Chondrocyte (in vitro differentiated cells): ENCODE measurements at regions not wholly inside any gene's neighbourhood (a gene's known extent, or its start where the extent isn't known, plus 50 kb on each side); places are given as distances from the start of the nearest gene placed in this dataset.

Source experiments
- DNase-seq: peaks from one replicate; pipeline ENCODE4 v3.0.0; 2021; ENCODE audit warnings: mixed read lengths, low spot score
- H3K27ac Mint-ChIP-seq: one replicate; pipeline ENCODE4 v1.8.0; 2021; ENCODE audit warnings: mild to moderate bottlenecking, moderate library complexity, mixed read lengths; ENCODE audit not compliant: unreplicated experiment
- H3K27me3 Mint-ChIP-seq: 2 replicates; pipeline ENCODE4 v1.8.0; 2021; ENCODE audit warnings: low read depth, mixed read lengths
- H3K36me3 Mint-ChIP-seq: 2 replicates; pipeline ENCODE4 v1.8.0; 2021; ENCODE audit warnings: low read depth, mixed read lengths
- H3K4me1 Mint-ChIP-seq: 2 replicates; pipeline ENCODE4 v1.8.0; 2021; ENCODE audit warnings: low read depth, mild to moderate bottlenecking, mixed read lengths
- H3K4me3 Mint-ChIP-seq: one replicate; pipeline ENCODE4 v1.8.0; 2021; ENCODE audit warnings: mild to moderate bottlenecking, moderate library complexity, mixed read lengths; ENCODE audit not compliant: unreplicated experiment
- H3K9me3 Mint-ChIP-seq: 2 replicates; pipeline ENCODE4 v1.8.0; 2021; ENCODE audit warnings: low read depth, mixed read lengths
- CTCF ChIP-seq: fragments of 200-600 bp; sonication (generic); IDR thresholded peaks from 2 replicates; pipeline ENCODE4 v1.5.0; 2021; ENCODE audit warnings: antibody characterized with exemption, mild to moderate bottlenecking, moderate library complexity

GRCh38 chr14:53519137-53519536 lies 366.0 kb upstream of the DDHD1 start:
- Mint-ChIP-seq H3K27ac (no peak overlapping the region), H3K9me3 (peaks cover 4% of the 10 kb centered on the region), H3K36me3 (peaks cover 2% of the 10 kb centered on the region), H3K4me1 (peaks cover 16% of the 10 kb centered on the region), H3K4me3 (no peak overlapping the region), H3K27me3 (no peaks in the 10 kb centered on the region)
- TF ChIP-seq CTCF: no peak
- no peak for DNase-seq

- Mint-ChIP-seq H3K27ac (no peak overlapping the region), H3K27me3 (no peaks in the 10 kb centered on the region), H3K36me3 (peaks cover 2% of the 10 kb centered on the region)
Observed at GRCh38 chr14:53517270-53517960, 364.3 kb upstream of the DDHD1 start.

GRCh38 chr14:53516261-53516774 lies 363.2 kb upstream of the DDHD1 start:
- no peak overlapping the region for H3K27ac Mint-ChIP-seq
- TF ChIP-seq CTCF: no peak
- H3K36me3 Mint-ChIP-seq: peaks cover 1% of the 10 kb centered on the region
- H3K4me1 Mint-ChIP-seq: peaks cover 16% of the 10 kb centered on the region
- peaks cover 4% of the 10 kb centered on the region for H3K9me3 Mint-ChIP-seq
- no peak overlapping the region for H3K4me3 Mint-ChIP-seq
- DNase-seq: no peak
- H3K27me3 Mint-ChIP-seq: no peaks in the 10 kb centered on the region

More at GRCh38 chr14:53517270-53517960, 364.3 kb upstream of the DDHD1 start:
- no peak for TF ChIP-seq CTCF
- H3K9me3 Mint-ChIP-seq: peaks cover 4% of the 10 kb centered on the region
- DNase-seq: no peak
- no peak overlapping the region for H3K4me3 Mint-ChIP-seq
- H3K4me1 Mint-ChIP-seq: peaks cover 16% of the 10 kb centered on the region

GRCh38 chr14:53515276-53515675 lies 362.2 kb upstream of the DDHD1 start:
- no peak overlapping the region for H3K27ac Mint-ChIP-seq

GRCh38 chr14:53514197-53514596 lies 361.1 kb upstream of the DDHD1 start:
- TF ChIP-seq CTCF: no peak
- H3K27me3 Mint-ChIP-seq: no peaks in the 10 kb centered on the region
- H3K36me3 Mint-ChIP-seq: no peaks in the 10 kb centered on the region
- no peak for DNase-seq
- no peak overlapping the region for H3K4me3 Mint-ChIP-seq
- H3K9me3 Mint-ChIP-seq: peaks cover under 1% of the 10 kb centered on the region
- H3K27ac Mint-ChIP-seq: no peak overlapping the region
- H3K4me1 Mint-ChIP-seq: peaks cover 13% of the 10 kb centered on the region

More at GRCh38 chr14:53515276-53515675, 362.2 kb upstream of the DDHD1 start:
- no peaks in the 10 kb centered on the region for H3K36me3 Mint-ChIP-seq
- peaks cover 4% of the 10 kb centered on the region for H3K9me3 Mint-ChIP-seq
- H3K4me3 Mint-ChIP-seq: no peak overlapping the region
- H3K27me3 Mint-ChIP-seq: no peaks in the 10 kb centered on the region
- H3K4me1 Mint-ChIP-seq: peaks cover 16% of the 10 kb centered on the region
- no peak for TF ChIP-seq CTCF
- DNase-seq: no peak
